Naive thymus-derived CD8-positive, alpha-beta T cell (primary cell): ENCODE measurements at regions not wholly inside any gene's neighbourhood (a gene's known extent, or its start where the extent isn't known, plus 50 kb on each side); places are given as distances from the start of the nearest gene placed in this dataset.

ENCODE experiments used
- ATAC-seq, 2 donors: fragments of 150-1000 bp; cut with Tn5 transposase in 1 of 2; sonication (Bioruptor Pico), chemical (Tn5 transposase) in 1 of 2; 1 replicate in 1 of 2; 2 replicates in 1 of 2; pipeline ENCODE4 v1.10.0; 2021; ENCODE audit warnings: mild to moderate bottlenecking in 2 of 2, moderate library complexity in 2 of 2
- POLR2A ChIA-PET: fragments of 350-600 bp; sonication (Branson Sonifier 250); formaldehyde crosslinking; loops from one replicate; lab custom pipeline; 2021; ENCODE audit warnings: antibody characterized with exemption; lab: Charles Lee
- DNase-seq, 10 donors: peaks; one replicate each; pipeline versions ENCODE4 v3.0.0 to v3.0.0-alpha.2; 2020 to 2022
- H3K27ac Mint-ChIP-seq, 10 donors: one replicate each; pipeline ENCODE4 v1.8.0; 2020 to 2022; ENCODE audit warnings: mild to moderate bottlenecking in 10 of 10, mixed read lengths in 10 of 10, moderate library complexity in 4 of 10, inconsistent platforms in 1 of 10
- H3K27me3 Mint-ChIP-seq, 5 donors: one replicate each; pipeline ENCODE4 v1.8.0; 2021 to 2022; ENCODE audit warnings: mixed read lengths in 5 of 5
- H3K36me3 Mint-ChIP-seq, 3 donors: one replicate each; pipeline ENCODE4 v1.8.0; 2020 to 2022; ENCODE audit warnings: mixed read lengths in 3 of 3, mild to moderate bottlenecking in 2 of 3, inconsistent platforms in 1 of 3
- H3K4me1 Mint-ChIP-seq, 4 donors: one replicate each; pipeline ENCODE4 v1.8.0; 2021 to 2022; ENCODE audit warnings: mixed read lengths in 4 of 4
- H3K4me3 Mint-ChIP-seq, 10 donors: one replicate each; pipeline ENCODE4 v1.8.0; 2020 to 2022; ENCODE audit warnings: mild to moderate bottlenecking in 10 of 10, mixed read lengths in 10 of 10, moderate library complexity in 6 of 10, inconsistent platforms in 1 of 10
- H3K9me3 Mint-ChIP-seq, 9 donors: one replicate each; pipeline ENCODE4 v1.8.0; 2020 to 2022; ENCODE audit warnings: mixed read lengths in 9 of 9, mild to moderate bottlenecking in 3 of 9, inconsistent platforms in 1 of 9, moderate library complexity in 1 of 9

DNA sequence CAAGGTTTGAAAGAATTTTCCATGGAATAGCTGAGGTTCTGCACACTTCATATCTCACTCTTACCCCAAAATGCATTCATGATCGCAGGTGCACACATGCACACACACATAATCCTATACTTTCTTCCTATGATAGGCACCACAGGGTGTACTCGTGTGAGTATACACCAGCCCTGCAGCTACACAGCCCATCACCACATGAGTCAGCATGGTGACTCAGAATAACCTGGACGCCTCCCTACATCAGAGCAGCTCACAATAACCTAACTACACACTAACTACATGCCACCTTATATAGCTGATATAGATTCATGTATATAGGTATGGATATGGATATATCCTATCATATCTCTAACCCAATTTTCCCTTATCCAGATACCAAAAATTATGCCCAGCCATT lies 850.2 kb upstream of the TMEM132C start:
- H3K36me3 Mint-ChIP-seq, result no peaks in the 10 kb centered on the region
- POLR2A ChIA-PET, result no interaction called here
- H3K27ac Mint-ChIP-seq, result no peak overlapping the region
- DNase-seq (no peak), ATAC-seq (no peak)
- H3K9me3 Mint-ChIP-seq, result peaks cover 0 to 21% (median 8%) of the 10 kb centered on the region in 9 donors
- H3K4me1 Mint-ChIP-seq, result no peaks in the 10 kb centered on the region
- peaks cover 0 to 10% (median 2%) of the 10 kb centered on the region in 5 donors for H3K27me3 Mint-ChIP-seq
- no peak overlapping the region for H3K4me3 Mint-ChIP-seq

DNA sequence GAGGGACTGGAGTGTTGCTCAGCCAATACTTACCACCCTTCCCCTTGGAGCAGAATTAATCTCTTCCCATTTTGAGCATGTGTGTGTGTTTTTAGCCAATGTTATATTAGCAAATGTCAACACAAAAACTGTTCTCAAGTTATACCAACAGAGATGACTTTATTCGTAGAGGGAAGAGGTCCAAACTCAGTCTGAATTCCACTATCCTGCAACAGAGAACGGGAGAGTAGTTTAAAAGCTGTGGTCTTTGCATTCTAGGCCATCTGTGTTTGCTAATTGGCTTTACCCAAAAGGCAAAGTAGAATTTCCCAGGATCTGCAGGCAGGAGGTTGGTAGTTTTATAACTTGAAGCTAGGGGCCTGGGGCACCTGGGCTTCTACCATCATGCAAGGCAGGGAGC lies 847.9 kb upstream of the TMEM132C start:
- DNase-seq, result no peak
- Mint-ChIP-seq H3K27ac (no peak overlapping the region), H3K36me3 (no peaks in the 10 kb centered on the region), H3K9me3 (peaks cover 0 to 21% (median 8%) of the 10 kb centered on the region in 9 donors), H3K4me3 (no peak overlapping the region), H3K27me3 (peaks cover 0 to 10% (median 4%) of the 10 kb centered on the region in 5 donors), H3K4me1 (no peaks in the 10 kb centered on the region)
- ATAC-seq, result no peak
- POLR2A ChIA-PET, result no interaction called here

DNA sequence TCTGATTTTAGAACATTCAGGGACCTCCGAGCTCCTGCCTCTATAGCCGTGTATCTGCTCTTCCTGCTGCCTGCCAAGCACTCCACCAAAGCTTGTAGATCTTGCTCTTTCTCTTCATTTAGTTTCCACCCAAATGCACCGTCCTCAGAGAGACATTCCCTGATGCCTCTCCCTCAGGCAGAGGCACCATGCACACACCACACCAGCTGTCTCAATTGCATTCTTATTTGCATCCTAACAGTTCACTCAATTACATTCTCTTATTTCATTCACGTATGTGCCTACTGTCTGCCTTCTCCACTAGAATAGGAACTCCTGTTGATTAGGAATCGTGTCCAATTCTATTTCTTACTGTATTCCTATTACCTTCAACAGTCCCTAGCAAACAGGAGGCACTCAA lies 845.4 kb upstream of the TMEM132C start:
- Mint-ChIP-seq H3K9me3 (peaks cover 0 to 25% (median 9%) of the 10 kb centered on the region in 9 donors), H3K4me1 (no peaks in the 10 kb centered on the region), H3K36me3 (no peaks in the 10 kb centered on the region), H3K4me3 (no peak overlapping the region), H3K27ac (no peak overlapping the region), H3K27me3 (peaks cover 0 to 11% (median 8%) of the 10 kb centered on the region in 5 donors)
- POLR2A ChIA-PET, result no interaction called here
- DNase-seq (no peak), ATAC-seq (no peak)

DNA sequence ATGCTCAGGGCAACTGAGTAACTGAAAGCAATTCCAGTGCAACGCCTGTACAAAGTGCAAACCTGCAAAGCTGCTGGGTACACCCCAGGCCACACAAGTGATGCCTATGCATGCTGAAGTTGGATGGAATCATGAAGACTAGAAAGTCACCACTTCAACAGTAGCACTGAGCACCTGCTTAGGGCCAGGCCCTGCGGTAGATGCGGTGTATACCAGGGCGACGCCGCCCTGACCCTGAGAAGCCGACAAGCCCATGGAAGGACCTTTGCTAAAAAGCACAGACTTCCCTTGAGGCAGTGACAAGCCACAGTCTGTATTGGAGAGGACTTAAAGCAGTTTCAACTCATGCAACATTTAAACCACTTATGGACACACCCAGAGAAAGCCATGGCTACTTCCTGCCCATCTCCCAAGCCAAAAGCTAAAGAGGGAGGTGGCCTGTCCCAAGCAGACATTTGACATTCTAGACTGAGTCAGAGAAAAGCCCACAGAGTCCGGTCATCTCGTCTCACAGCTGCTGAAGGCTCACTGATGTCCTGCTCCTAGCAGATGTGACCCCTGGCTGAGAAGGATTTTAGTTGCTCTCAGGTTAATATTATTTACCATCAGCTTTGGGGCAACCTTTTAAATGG lies 843.9 kb upstream of the TMEM132C start:
- POLR2A ChIA-PET, result no interaction called here
- no peaks in the 10 kb centered on the region for H3K4me1 Mint-ChIP-seq
- H3K27me3 Mint-ChIP-seq, result peaks cover 0 to 10% (median 6%) of the 10 kb centered on the region in 5 donors
- no peak overlapping the region for H3K4me3 Mint-ChIP-seq
- ATAC-seq (no peak), DNase-seq (no peak)
- peaks cover 0 to 14% (median 3%) of the 10 kb centered on the region in 9 donors for H3K9me3 Mint-ChIP-seq
- H3K27ac Mint-ChIP-seq, result no peak overlapping the region
- H3K36me3 Mint-ChIP-seq, result no peaks in the 10 kb centered on the region

DNA sequence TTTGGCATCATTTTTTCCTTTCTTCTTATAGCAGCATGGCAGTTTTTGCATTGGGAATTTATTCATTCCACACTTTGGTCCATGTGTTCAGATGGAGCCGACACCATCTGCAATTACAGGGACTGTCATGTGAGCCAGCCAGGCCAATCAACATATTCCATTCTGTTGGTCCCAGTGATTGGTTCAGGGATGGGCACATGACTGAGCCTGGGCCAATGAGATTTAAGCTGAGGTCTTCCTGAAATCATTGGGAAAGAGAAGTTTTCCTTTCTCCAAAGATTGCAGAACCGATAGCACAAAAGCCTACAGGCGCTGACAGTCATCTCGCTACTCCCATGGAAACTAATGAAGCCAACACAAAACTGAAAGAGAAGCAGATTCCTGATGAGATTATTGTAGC lies 841.5 kb upstream of the TMEM132C start:
- peaks cover 0 to 1% (median 0%) of the 10 kb centered on the region in 4 donors for H3K4me1 Mint-ChIP-seq
- peaks cover 0 to 10% (median 6%) of the 10 kb centered on the region in 5 donors for H3K27me3 Mint-ChIP-seq
- H3K36me3 Mint-ChIP-seq, result no peaks in the 10 kb centered on the region
- no peak overlapping the region for H3K4me3 Mint-ChIP-seq
- POLR2A ChIA-PET, result no interaction called here
- ATAC-seq (no peak), DNase-seq (no peak)
- peaks cover 0 to 17% (median 0%) of the 10 kb centered on the region in 9 donors for H3K9me3 Mint-ChIP-seq
- H3K27ac Mint-ChIP-seq, result no peak overlapping the region

DNA sequence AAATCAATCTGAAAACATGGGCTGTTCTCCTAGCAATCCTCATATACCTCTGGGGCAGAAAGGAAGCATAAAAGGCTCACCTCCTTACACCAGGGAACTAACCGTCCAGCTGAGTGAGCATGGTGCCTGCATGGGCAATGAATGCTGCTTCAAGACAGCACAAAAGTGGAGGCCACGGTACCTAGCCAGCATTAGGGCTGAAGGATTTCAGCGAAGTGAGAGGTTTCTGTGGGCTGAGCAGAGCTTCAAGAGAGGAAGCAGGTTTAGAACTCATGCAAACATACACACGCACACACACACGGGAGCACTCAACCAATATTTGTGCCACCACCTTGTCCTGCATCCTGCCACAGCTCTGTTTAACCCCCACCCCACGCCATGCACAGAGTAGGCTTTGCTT lies 838.5 kb upstream of the TMEM132C start:
- ATAC-seq, result no peak
- Mint-ChIP-seq H3K4me1 (peaks cover 0 to 1% (median 0%) of the 10 kb centered on the region in 4 donors), H3K9me3 (peaks cover 0 to 14% (median 0%) of the 10 kb centered on the region in 9 donors), H3K4me3 (no peak overlapping the region), H3K36me3 (no peaks in the 10 kb centered on the region), H3K27ac (peak overlapping the region in 1 of 10 donors; percentile 9), H3K27me3 (peaks cover 0 to 6% (median 3%) of the 10 kb centered on the region in 5 donors)
- POLR2A ChIA-PET, result no interaction called here
- DNase-seq, result no peak

DNA sequence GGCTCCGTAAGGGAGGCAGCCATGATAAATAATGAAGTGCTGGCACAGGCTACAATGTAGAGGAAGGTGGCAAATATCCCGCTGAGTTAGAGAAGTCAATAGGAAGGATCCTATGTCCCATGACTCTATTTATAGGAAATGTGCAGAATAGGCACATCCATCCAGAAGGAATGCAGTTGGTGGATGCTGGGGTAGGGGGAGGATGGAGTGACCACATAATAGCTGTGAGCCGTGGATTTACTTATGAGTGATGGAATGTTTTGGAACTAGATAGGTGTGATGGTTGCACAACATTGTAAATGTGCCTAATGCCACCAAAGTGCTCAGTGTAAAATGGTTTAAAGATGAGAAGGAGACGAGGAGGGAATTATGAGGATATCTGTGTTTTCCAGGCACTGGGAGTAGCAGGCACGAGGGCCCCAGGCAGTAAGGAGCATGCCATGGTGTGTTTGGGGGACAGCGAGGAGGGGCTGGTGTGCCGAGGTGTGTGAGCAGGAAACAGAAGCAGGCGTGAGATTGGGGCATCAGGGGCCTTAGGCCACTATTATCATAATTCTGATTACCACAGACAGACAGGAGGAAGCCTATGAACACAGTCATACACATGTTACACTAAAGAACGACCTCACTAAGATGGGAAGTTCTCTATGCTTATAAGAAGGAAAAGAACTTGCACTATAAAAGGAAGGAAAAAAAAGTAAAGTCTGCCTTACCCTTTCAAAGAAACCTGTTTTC lies 837.3 kb upstream of the TMEM132C start:
- Mint-ChIP-seq H3K27me3 (peaks cover 0 to 4% (median 3%) of the 10 kb centered on the region in 5 donors), H3K36me3 (no peaks in the 10 kb centered on the region), H3K9me3 (peaks cover 0 to 15% (median 1%) of the 10 kb centered on the region in 9 donors), H3K4me1 (peaks cover 0 to 1% (median 0%) of the 10 kb centered on the region in 4 donors), H3K4me3 (no peak overlapping the region), H3K27ac (no peak overlapping the region)
- DNase-seq (no peak), ATAC-seq (no peak)
- POLR2A ChIA-PET, result no interaction called here

DNA sequence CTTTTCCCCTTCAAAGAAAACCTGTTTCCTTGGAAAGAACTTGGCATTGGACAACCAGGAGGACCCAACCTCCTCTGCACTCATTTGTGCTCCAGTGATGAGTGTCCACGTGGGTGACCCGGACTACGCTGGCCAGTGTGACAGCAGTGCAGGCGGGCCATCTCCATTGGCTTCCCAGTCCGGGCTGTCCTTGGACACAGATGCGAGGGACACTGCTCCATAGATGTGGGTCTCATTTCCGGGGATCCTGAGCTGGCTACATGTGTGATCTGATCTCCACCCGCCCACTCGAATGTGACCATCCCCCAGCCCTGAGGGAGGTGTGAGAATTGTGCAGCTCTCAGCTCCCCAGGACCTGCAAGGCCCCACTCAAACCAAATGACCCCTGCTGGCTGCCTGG lies 836.6 kb upstream of the TMEM132C start:
- POLR2A ChIA-PET, result no interaction called here
- Mint-ChIP-seq H3K4me3 (no peak overlapping the region), H3K9me3 (peaks cover 0 to 11% (median under 1%) of the 10 kb centered on the region in 9 donors), H3K27ac (no peak overlapping the region), H3K36me3 (no peaks in the 10 kb centered on the region), H3K27me3 (peaks cover 0 to 4% (median 3%) of the 10 kb centered on the region in 5 donors), H3K4me1 (peaks cover 0 to 1% (median 0%) of the 10 kb centered on the region in 4 donors)
- DNase-seq (no peak), ATAC-seq (no peak)

DNA sequence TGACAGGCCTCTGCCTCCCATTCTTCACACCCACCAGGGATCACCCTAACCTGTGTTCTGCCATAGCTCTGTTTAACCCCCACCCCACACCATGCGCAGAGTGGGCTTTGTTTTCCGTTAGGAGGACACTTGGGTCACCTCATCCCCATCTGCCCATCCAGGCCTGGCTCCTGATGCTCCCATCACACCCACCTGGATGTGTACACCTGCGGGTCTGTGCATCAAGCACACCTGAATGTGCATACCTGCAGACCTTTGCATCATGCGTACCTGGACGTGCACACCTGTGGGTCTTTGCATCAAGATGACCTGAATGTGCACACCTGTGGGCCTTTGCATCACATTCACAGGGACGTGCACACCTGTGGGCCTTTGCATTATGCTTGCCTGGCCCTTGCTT lies 835.8 kb upstream of the TMEM132C start:
- POLR2A ChIA-PET, result no interaction called here
- DNase-seq (no peak), ATAC-seq (no peak)
- H3K9me3 Mint-ChIP-seq, result peaks cover 0 to 6% (median 2%) of the 10 kb centered on the region in 9 donors
- no peaks in the 10 kb centered on the region for H3K36me3 Mint-ChIP-seq
- peak overlapping the region in 1 of 10 donors; percentile 43 for H3K4me3 Mint-ChIP-seq
- H3K27ac Mint-ChIP-seq, result no peak overlapping the region
- H3K27me3 Mint-ChIP-seq, result peaks cover 0 to 3% (median 0%) of the 10 kb centered on the region in 5 donors
- H3K4me1 Mint-ChIP-seq, result peaks cover 0 to 1% (median 0%) of the 10 kb centered on the region in 4 donors

DNA sequence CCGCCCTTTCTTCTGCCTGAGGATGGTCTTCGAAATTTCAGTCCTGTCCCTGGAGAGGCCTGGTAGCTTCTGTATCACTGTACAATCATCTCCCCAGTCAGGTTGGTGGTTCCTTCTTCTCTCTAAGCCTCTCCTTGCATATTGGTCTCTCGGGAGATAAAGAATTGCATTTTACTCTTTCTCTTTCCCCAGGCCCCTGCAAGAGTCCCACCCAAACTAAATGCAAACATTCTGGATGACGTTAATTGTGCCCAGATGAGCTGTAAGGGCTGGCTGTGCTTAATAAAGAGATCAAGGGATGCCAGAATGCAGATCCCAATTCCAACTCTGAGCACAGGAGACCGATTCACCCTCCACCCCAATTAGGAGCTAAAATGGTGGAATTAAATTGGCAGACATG lies 835.4 kb upstream of the TMEM132C start:
- Mint-ChIP-seq H3K27ac (no peak overlapping the region), H3K27me3 (peaks cover 0 to 3% (median 0%) of the 10 kb centered on the region in 5 donors), H3K36me3 (no peaks in the 10 kb centered on the region), H3K4me1 (peaks cover 0 to 1% (median 0%) of the 10 kb centered on the region in 4 donors), H3K4me3 (no peak overlapping the region), H3K9me3 (peaks cover 0 to 6% (median 3%) of the 10 kb centered on the region in 9 donors)
- DNase-seq (no peak), ATAC-seq (no peak)
- POLR2A ChIA-PET, result no interaction called here

DNA sequence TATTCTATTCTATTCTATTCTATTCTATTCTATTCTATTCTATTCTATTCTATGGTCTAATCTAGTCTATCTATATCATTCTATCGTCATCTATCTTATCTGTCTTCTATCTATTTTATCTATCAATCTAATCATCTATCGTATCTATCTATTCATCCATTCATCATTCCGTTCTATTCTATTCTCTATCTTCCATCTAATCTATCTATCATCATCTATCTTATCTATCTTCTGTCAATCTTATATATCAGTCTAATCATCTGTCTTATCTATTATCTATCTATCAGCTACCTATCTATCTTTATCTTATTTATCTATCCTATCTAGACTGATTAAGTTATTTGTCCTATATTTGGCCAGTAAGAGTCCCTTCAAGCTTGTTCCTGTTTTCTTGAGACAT lies 831.5 kb upstream of the TMEM132C start:
- ATAC-seq (no peak), DNase-seq (no peak)
- H3K4me1 Mint-ChIP-seq, result no peaks in the 10 kb centered on the region
- no peaks in the 10 kb centered on the region for H3K27me3 Mint-ChIP-seq
- POLR2A ChIA-PET, result no interaction called here
- H3K9me3 Mint-ChIP-seq, result peaks cover 0 to 18% (median 13%) of the 10 kb centered on the region in 9 donors
- H3K4me3 Mint-ChIP-seq, result no peak overlapping the region
- no peak overlapping the region for H3K27ac Mint-ChIP-seq
- H3K36me3 Mint-ChIP-seq, result peaks cover 0 to 5% (median 0%) of the 10 kb centered on the region in 3 donors

DNA sequence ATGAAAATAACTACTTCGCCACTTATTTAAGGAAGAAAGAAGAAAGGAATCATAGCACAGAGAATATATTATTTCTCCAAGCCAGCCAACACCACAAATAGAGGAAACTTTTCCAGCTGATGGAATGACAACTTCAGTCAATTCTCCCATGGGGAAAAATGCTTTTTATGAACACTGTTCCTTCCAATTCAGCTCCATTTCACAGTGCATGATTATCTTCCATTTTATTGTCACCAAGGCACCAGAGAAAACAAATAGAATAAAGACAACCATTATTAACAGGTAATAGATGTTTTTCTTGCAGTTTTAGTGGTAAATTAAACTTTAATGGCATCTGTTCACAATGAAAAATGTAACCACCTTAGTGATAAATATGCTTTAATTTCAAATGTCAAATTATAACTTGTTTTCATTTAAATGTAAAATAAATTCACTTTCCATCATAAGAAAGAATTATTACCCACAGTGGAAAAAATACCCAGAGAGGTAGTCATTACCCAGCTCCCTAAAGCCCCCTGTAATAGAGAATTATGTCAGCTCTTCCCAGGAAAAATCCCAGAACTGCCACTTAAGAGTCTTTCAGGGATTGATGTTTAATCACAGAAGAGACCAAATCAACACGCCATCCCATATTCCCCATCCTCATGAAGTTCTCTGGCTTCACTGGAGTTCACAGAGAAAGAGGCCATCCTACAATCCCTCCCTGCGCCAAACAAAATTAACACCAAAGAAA lies 828.3 kb upstream of the TMEM132C start:
- ATAC-seq (no peak), DNase-seq (no peak)
- Mint-ChIP-seq H3K4me1 (no peaks in the 10 kb centered on the region), H3K4me3 (no peak overlapping the region), H3K36me3 (peaks cover 0 to 10% (median 0%) of the 10 kb centered on the region in 3 donors), H3K27ac (no peak overlapping the region), H3K9me3 (peaks cover 0 to 31% (median 25%) of the 10 kb centered on the region in 9 donors), H3K27me3 (no peaks in the 10 kb centered on the region)
- POLR2A ChIA-PET, result no interaction called here
